ENCODE measurements at regions not wholly inside any gene's neighbourhood (a gene's known extent, or its start where the extent isn't known, plus 50 kb on each side); places are given as distances from the start of the nearest gene placed in this dataset.
"Not testable (repeated sequence)": the region's sequence is repeated elsewhere in the genome, so short reads cannot be mapped to it uniquely, and the experiment has no call there.

DNA sequence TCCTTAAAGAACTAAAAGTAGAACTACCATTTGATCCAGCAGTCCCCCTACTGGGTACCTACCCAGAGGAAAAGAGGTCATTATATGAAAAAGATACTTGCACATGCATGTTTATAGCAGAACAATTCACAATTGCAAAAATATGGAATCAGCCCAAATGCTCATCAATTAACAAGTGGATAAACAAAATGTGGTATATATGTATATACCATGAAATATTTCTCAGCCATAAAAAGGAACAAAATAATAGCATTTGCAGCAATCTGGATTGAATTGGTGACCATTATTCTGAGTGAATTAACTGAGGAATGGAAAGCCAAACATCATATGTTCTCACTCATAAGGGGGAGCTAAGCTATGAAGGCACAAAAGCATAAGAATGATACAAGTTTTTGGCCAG is 64.7 kb upstream of the KRAS start:
- no peak for ATAC-seq
- intact Hi-C loops (cut with DNase I), result no loop called here

DNA sequence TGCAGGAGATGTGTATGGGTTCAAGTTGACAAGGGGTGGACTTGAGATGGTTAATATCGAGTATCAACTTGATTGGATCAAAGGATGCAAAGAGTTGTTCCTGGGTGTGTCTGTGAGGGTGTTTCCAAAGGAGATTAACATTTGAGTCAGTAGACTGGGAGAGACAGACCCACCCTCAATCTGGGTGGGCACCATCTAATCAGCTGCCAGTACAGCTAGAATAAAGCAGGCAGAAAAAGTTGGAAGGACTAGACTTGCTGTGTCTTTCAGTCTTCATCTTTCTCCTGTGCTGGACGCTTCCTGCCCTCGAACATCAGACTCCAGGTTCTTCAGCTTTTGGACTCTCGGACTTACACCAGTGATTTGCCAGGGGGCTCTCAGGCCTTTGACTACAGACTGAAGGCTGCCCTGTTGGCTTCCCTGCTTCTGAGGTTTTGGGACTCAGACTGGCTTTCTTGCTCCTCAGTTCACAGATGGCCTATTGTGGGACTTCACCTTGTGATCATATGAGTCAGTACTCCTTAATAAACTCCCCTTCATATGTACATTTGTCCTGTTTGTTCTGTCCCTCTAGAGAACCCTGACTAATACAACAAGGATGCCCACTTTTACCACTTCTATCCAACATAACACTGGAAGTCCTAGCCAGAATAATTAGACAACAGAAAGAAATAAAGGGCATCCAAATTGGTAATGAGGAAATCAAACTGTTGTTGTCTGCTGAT is 62.7 kb upstream of the KRAS start:
- H3K4me3 ChIP-seq (ENCODE audit: low read length); ATAC-seq; DNase-seq; H3K9me3 ChIP-seq (ENCODE audit: control insufficient read depth, low read length); H3K27ac ChIP-seq (ENCODE audit: low read length); H3K27me3 ChIP-seq (ENCODE audit: control insufficient read depth, insufficient read depth); H3K4me1 ChIP-seq (ENCODE audit: control insufficient read depth, insufficient read depth, low read length); intact Hi-C loops (cut with DNase I): not testable (repeated sequence)
- WGBS, result 91% methylated on average over 4 of the region's 4 CpGs

More for the DNA sequence above, 64.7 kb upstream of the KRAS start:
- H3K27ac ChIP-seq (ENCODE audit: low read length), result no peak overlapping the region
- H3K4me3 ChIP-seq (ENCODE audit: low read length), result no peak overlapping the region
- no peaks in the 10 kb centered on the region for H3K4me1 ChIP-seq (ENCODE audit: control insufficient read depth, insufficient read depth, low read length)
- no peak for DNase-seq
- no peaks in the 10 kb centered on the region for H3K9me3 ChIP-seq (ENCODE audit: control insufficient read depth, low read length)
- H3K27me3 ChIP-seq (ENCODE audit: control insufficient read depth, insufficient read depth), result no peaks in the 10 kb centered on the region

DNA sequence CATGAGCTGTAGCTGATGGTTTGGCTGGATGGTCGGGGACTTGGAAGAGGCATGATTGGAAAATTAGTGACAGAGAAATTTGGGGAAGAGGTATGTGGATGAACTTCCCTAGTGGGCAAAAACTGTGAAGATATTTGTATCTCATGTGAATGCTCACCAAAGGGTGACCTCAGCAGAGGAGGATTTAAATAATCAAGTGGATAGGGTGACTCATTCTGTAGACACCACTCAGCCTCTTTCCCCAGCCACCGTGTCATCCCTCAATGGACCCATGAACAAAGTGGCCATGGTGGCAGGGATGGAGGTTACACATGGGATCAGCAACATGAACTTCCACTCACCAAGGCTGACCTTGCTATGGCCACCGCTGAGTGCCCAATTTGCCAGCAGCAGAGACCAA is 60.8 kb upstream of the KRAS start:
- H3K27ac ChIP-seq (ENCODE audit: low read length), result no peak overlapping the region
- H3K4me1 ChIP-seq (ENCODE audit: control insufficient read depth, insufficient read depth, low read length), result no peaks in the 10 kb centered on the region
- intact Hi-C loops (cut with DNase I), result no loop called here
- no peaks in the 10 kb centered on the region for H3K27me3 ChIP-seq (ENCODE audit: control insufficient read depth, insufficient read depth)
- no peak for DNase-seq
- no peaks in the 10 kb centered on the region for H3K9me3 ChIP-seq (ENCODE audit: control insufficient read depth, low read length)
- ATAC-seq, result no peak
- 93% methylated on average over 3 of the region's 3 CpGs for WGBS
- H3K4me3 ChIP-seq (ENCODE audit: low read length), result no peak overlapping the region

DNA sequence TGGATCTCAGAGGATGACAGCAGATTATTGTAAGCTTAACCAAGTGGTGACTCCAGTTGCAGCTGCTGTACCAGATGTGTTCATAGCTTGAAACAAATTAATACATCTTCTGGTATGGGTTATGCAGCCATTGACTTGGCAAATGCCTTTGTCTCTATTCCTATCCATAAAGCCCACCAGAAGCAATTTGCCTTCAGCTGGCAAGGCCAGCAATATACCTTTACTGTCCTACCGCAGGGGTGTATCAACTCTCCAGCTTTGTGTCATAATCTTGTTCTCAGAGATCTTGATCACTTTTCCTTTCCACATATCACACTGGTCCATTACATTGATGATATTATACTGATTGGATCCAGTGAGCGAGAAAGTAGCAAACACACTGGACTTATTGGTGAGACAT is 59.3 kb upstream of the KRAS start:
- H3K27me3 ChIP-seq (ENCODE audit: control insufficient read depth, insufficient read depth); H3K27ac ChIP-seq (ENCODE audit: low read length); ATAC-seq; H3K4me3 ChIP-seq (ENCODE audit: low read length); H3K4me1 ChIP-seq (ENCODE audit: control insufficient read depth, insufficient read depth, low read length); DNase-seq; H3K9me3 ChIP-seq (ENCODE audit: control insufficient read depth, low read length); intact Hi-C loops (cut with DNase I): not testable (repeated sequence)
- 94% methylated on average over 2 of the region's 2 CpGs for WGBS

DNA sequence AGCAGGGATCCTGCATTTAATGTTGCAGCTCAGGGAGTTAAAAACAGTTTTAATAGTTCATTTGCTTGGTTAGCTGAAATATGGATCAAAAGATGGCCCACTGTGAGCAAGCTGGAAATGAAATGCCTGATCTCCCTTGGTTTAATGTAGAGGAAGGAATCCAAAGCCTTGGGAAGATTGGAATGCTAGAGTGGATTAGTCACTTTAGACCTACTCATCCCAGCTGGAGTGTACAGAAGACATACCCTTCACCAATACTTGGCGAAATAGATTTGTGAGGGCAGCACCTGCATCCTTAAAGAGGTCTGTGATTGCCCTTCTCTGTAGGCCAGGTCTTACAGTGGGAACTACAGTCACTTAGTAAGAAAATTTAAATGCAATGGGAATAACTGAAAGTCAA is 58.0 kb upstream of the KRAS start:
- Histone ChIP-seq H3K4me1 (ENCODE audit: control insufficient read depth, insufficient read depth, low read length) (no peaks in the 10 kb centered on the region), H3K9me3 (ENCODE audit: control insufficient read depth, low read length) (no peaks in the 10 kb centered on the region), H3K27me3 (ENCODE audit: control insufficient read depth, insufficient read depth) (no peaks in the 10 kb centered on the region), H3K4me3 (ENCODE audit: low read length) (no peak overlapping the region), H3K27ac (ENCODE audit: low read length) (no peak overlapping the region)
- ATAC-seq, result no peak
- WGBS, result 94% methylated on average over 1 of the region's 1 CpG
- intact Hi-C loops (cut with DNase I), result no loop called here
- no peak for DNase-seq

DNA sequence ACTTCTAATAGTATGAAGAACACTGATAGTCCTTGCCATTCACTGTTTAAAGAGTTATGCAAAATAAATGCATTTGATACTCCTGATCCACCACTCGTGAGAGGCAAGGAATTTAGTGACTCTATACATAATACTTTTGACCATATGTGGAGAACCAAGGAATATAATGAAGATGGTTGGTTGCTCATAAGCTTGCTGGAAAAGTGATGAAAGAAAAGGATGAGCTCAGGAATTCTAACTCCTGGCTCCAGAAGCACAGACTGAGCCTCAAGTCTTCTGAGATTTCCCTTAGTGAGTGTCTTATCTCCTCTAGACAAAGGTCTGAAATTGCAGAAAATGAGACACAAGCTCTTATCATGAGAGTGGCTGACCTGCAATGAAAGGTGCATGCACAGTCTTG is 57.1 kb upstream of the KRAS start:
- Histone ChIP-seq H3K4me1 (ENCODE audit: control insufficient read depth, insufficient read depth, low read length) (no peaks in the 10 kb centered on the region), H3K27me3 (ENCODE audit: control insufficient read depth, insufficient read depth) (no peaks in the 10 kb centered on the region), H3K9me3 (ENCODE audit: control insufficient read depth, low read length) (no peaks in the 10 kb centered on the region), H3K27ac (ENCODE audit: low read length) (no peak overlapping the region), H3K4me3 (ENCODE audit: low read length) (no peak overlapping the region)
- intact Hi-C loops (cut with DNase I), result no loop called here
- WGBS, result 36% methylated on average over 1 of the region's 1 CpG
- ATAC-seq, result no peak
- DNase-seq, result no peak

DNA sequence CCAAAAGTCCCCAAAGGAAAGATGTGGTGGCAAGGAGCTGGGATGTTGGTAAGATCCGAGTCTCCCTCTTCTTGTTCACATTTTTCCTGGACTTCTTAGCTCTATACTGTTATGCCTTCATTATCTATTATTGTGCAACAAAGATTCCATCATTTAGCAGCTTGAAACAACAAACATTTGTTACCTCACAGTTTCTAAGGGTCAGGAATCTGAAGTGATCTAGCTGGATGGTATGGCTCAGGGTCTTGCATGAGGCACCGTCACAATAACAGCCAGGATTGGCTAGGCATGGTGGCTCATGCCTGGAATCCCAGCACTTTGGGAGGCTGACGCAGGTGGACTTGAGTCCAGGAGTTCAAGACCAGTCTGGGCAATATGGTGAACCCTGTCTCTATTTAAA is 51.1 kb upstream of the KRAS start:
- no peak overlapping the region for H3K4me3 ChIP-seq (ENCODE audit: low read length)
- 90% methylated on average over 3 of the region's 3 CpGs for WGBS
- no peaks in the 10 kb centered on the region for H3K9me3 ChIP-seq (ENCODE audit: control insufficient read depth, low read length)
- no peak overlapping the region for H3K27ac ChIP-seq (ENCODE audit: low read length)
- DNase-seq, result no peak
- no peaks in the 10 kb centered on the region for H3K4me1 ChIP-seq (ENCODE audit: control insufficient read depth, insufficient read depth, low read length)
- ATAC-seq, result no peak
- intact Hi-C loops (cut with DNase I), result no loop called here
- H3K27me3 ChIP-seq (ENCODE audit: control insufficient read depth, insufficient read depth), result no peaks in the 10 kb centered on the region
